DND-41 (cell line): ENCODE measurements at regions not wholly inside any gene's neighbourhood (a gene's known extent, or its start where the extent isn't known, plus 50 kb on each side); places are given as distances from the start of the nearest gene placed in this dataset.

Experiments used
- ATAC-seq: fragments of 200-7000 bp; cut with Tn5 transposase; 3 replicates; pipeline ENCODE4 v1.9.1; 2021; ENCODE audit warnings: low read depth; ENCODE audit not compliant: insufficient read depth
- DNase-seq: peaks from one replicate; pipeline ENCODE4 v3.0.0-alpha.2; 2020
- H2AFZ ChIP-seq: 2 replicates; pipeline ENCODE4 v1.6.0; 2012; ENCODE audit warnings: low read depth, low read length
- H3K27ac ChIP-seq: 2 replicates; pipeline ENCODE4 v1.5.1; 2012; ENCODE audit warnings: low read length, inconsistent platforms
- H3K27me3 ChIP-seq: fragments of 200-600 bp; sonication (generic); 2 replicates; pipeline ENCODE4 v1.6.0; 2012; ENCODE audit warnings: low read length, mild to moderate bottlenecking, inconsistent platforms; ENCODE audit not compliant: insufficient read depth, poor library complexity
- H3K36me3 ChIP-seq: 2 replicates; pipeline ENCODE4 v1.5.1; 2012; ENCODE audit warnings: low read length, inconsistent platforms; ENCODE audit not compliant: insufficient read depth
- H3K4me1 ChIP-seq: 2 replicates; pipeline ENCODE4 v1.5.1; 2012; ENCODE audit warnings: mild to moderate bottlenecking, low read length; ENCODE audit not compliant: insufficient read depth
- H3K4me2 ChIP-seq: 2 replicates; pipeline ENCODE4 v1.6.0; 2012; ENCODE audit warnings: mild to moderate bottlenecking, moderate library complexity, low read length, inconsistent platforms; ENCODE audit not compliant: insufficient read depth
- H3K4me3 ChIP-seq, 2 experiments: fragments of 200-600 bp in 1 of 2; shearing (Covaris generic) in 1 of 2; 2 replicates each; pipeline ENCODE4 v1.5.1; 2012 to 2016; ENCODE audit warnings: inconsistent platforms in 2 of 2, low read length in 2 of 2, mild to moderate bottlenecking in 2 of 2, low read depth in 1 of 2, moderate library complexity in 1 of 2
- H3K79me2 ChIP-seq: 2 replicates; pipeline ENCODE4 v1.6.0; 2012; ENCODE audit warnings: low read length, inconsistent platforms; ENCODE audit not compliant: insufficient read depth
- H3K9ac ChIP-seq: 2 replicates; pipeline ENCODE4 v1.6.0; 2012; ENCODE audit warnings: low read depth, mild to moderate bottlenecking, inconsistent platforms, low read length, moderate library complexity
- H3K9me3 ChIP-seq: 2 replicates; pipeline ENCODE4 v1.5.1; 2012; ENCODE audit warnings: low read length, moderate library complexity, mild to moderate bottlenecking, inconsistent platforms; ENCODE audit not compliant: insufficient read depth, severe bottlenecking
- H4K20me1 ChIP-seq: 2 replicates; pipeline ENCODE4 v1.6.0; 2012; ENCODE audit warnings: low read length; ENCODE audit not compliant: insufficient read depth
- CTCF ChIP-seq: IDR thresholded peaks from 2 replicates; pipeline ENCODE4 v1.5.1; 2012; ENCODE audit warnings: borderline replicate concordance, low read length, moderate library complexity, mild to moderate bottlenecking; ENCODE audit not compliant: poor library complexity, severe bottlenecking; ENCODE audit errors: extremely low read depth
- EZH2 ChIP-seq: IDR thresholded peaks from 3 replicates; pipeline ENCODE4 v1.6.1; 2012; ENCODE audit warnings: borderline replicate concordance, low read depth, mild to moderate bottlenecking, moderate library complexity, low read length, inconsistent platforms; ENCODE audit not compliant: severe bottlenecking

DNA sequence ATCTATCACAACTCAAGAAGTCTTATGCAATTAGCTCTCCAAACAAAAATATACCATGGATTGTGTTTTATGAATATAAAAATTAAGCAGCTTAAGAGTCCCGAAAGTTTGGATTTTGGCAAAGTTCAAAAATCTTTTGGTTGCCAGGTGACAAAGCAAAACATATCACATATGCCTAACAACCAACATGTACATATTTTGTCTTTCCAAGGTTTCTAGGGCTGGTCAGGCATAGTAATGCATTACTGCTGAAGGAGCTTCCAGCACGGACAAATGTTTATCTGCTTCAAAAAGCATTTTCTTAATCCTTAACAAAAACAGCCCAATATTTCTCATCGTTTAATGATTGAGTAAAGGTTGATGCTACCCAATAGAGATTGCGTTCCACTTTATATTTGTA lies 1327.1 kb upstream of the ZEB2 start:
- Histone ChIP-seq H3K4me2 (no peak overlapping the region), H3K9me3 (no peaks in the 10 kb centered on the region), H3K4me3 (no peak overlapping the region), H3K36me3 (no peaks in the 10 kb centered on the region), H3K27ac (no peak overlapping the region), H3K9ac (no peak overlapping the region), H3K27me3 (no peaks in the 10 kb centered on the region), H3K4me1 (no peaks in the 10 kb centered on the region), H4K20me1 (no peaks in the 10 kb centered on the region), H2AFZ (no peak overlapping the region), H3K79me2 (no peaks in the 10 kb centered on the region)
- no peak for TF ChIP-seq CTCF
- no peak for TF ChIP-seq EZH2
- DNase-seq (no peak), ATAC-seq (no peak)

DNA sequence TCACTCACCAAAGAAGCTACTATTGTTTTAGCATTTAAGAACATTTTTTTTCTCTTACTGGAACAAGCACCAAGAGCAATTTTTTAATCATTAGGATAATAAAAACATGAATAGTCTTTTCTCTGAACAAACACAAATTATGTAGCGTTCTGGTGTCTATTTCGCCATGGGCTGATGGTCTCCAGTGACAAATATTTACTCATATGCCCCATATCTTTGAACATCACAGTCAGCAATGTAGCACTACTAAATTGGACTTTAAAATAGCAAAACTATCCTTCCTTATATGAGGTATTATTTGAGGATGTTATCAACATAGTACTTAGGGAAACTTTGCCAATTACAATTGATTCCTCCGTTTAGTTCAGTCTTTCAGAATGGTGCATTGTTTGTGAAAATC lies 1326.0 kb upstream of the ZEB2 start:
- H3K79me2 ChIP-seq, result no peaks in the 10 kb centered on the region
- no peak for DNase-seq
- H3K4me1 ChIP-seq, result no peaks in the 10 kb centered on the region
- H3K9ac ChIP-seq, result no peak overlapping the region
- H3K9me3 ChIP-seq, result no peaks in the 10 kb centered on the region
- no peak for ATAC-seq
- no peaks in the 10 kb centered on the region for H4K20me1 ChIP-seq
- H3K4me3 ChIP-seq, result no peak overlapping the region
- no peak for TF ChIP-seq EZH2
- no peak for TF ChIP-seq CTCF
- H3K27me3 ChIP-seq, result no peaks in the 10 kb centered on the region
- H3K36me3 ChIP-seq, result no peaks in the 10 kb centered on the region
- H3K4me2 ChIP-seq, result no peak overlapping the region
- no peak overlapping the region for H3K27ac ChIP-seq
- H2AFZ ChIP-seq, result no peak overlapping the region

DNA sequence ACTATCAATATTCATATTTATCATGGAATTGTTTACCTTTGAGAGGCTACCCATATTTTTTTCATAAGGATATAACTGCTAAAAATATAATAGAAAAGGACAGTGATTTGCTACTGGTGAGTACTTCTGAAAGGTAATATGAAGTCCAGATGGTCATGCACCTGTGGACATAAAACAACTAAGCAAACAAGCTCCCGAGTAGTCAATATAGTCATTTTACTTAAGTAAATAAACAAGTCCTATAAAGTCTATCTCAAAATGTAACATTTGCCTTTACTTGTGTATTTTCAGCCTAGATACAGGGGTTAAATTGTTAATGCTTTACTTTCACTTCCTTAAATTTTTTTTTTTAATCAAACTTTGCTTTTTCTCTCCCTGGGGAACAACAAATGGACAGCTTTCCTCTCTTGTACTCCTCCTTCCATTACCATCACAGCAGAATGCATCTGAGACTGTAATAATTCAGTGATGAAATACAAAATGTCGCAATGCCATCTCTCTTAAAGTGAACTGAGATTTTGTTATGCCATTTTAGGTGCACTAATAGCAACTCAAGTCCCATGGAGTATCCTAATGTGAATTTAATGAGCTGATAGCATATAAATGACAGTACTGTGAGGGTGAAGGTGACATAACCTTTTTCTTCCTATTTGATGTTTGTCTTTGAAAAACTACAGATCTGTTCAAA lies 1325.4 kb upstream of the ZEB2 start:
- Histone ChIP-seq H3K27ac (no peak overlapping the region), H3K36me3 (no peaks in the 10 kb centered on the region), H3K4me1 (no peaks in the 10 kb centered on the region), H3K9ac (no peak overlapping the region), H3K4me3 (no peak overlapping the region; a peak in 1 of 4 replicates), H2AFZ (no peak overlapping the region), H3K4me2 (no peak overlapping the region), H3K9me3 (no peaks in the 10 kb centered on the region), H3K79me2 (no peaks in the 10 kb centered on the region), H4K20me1 (no peaks in the 10 kb centered on the region), H3K27me3 (no peaks in the 10 kb centered on the region)
- TF ChIP-seq EZH2 (no peak), CTCF (no peak)
- DNase-seq (no peak), ATAC-seq (no peak)

DNA sequence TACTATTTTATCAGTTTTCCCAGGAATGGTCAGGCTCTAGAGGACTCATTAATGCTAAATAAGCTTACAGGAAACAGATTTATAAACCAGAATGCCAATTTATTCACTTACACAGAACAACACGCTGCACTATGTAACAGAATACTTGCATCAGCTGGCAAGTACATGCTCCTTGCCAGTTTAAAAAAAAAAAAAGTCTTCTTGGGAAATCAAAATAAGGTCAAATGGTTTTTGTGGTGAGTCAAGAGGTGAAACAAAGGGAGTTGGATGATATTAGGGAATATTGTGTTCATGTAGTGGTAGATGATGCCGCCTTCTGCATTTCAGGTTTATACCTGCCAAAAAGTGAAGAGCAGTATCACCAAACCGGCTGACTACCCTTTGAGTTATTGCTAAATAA lies 1322.1 kb upstream of the ZEB2 start:
- Histone ChIP-seq H3K4me2 (no peak overlapping the region), H3K36me3 (no peaks in the 10 kb centered on the region), H3K4me3 (no peak overlapping the region), H3K27ac (no peak overlapping the region), H4K20me1 (no peaks in the 10 kb centered on the region), H3K27me3 (no peaks in the 10 kb centered on the region), H2AFZ (no peak overlapping the region), H3K79me2 (no peaks in the 10 kb centered on the region), H3K4me1 (no peaks in the 10 kb centered on the region), H3K9me3 (no peaks in the 10 kb centered on the region), H3K9ac (no peak overlapping the region)
- TF ChIP-seq EZH2 (no peak), CTCF (no peak)
- ATAC-seq, result no peak
- no peak for DNase-seq
